SK-N-SH (cell line): ENCODE measurements at regions not wholly inside any gene's neighbourhood (a gene's known extent, or its start where the extent isn't known, plus 50 kb on each side); places are given as distances from the start of the nearest gene placed in this dataset.

Experiments
- EP300 ChIP-seq, 2 experiments: IDR thresholded peaks; 2 replicates each; pipeline versions ENCODE4 v1.4.0 to v1.6.1; 2012; ENCODE audit warnings: borderline replicate concordance in 1 of 2, low read depth in 1 of 2, low read length in 1 of 2
- GABPA ChIP-seq: IDR thresholded peaks from 2 replicates; pipeline ENCODE4 v1.4.0; 2012; ENCODE audit warnings: low read depth, mild to moderate bottlenecking
- NFIC ChIP-seq: IDR thresholded peaks from 2 replicates; pipeline ENCODE4 v1.4.0; 2012; ENCODE audit warnings: borderline replicate concordance
- NRF1 ChIP-seq: IDR thresholded peaks from 2 replicates; pipeline ENCODE4 v1.6.1; 2012; ENCODE audit warnings: low read depth, mild to moderate bottlenecking, low read length
- POLR2AphosphoS5 ChIP-seq: IDR thresholded peaks from 2 replicates; pipeline ENCODE4 v1.6.1; 2012; ENCODE audit warnings: low read depth, low read length
- RFX5 ChIP-seq: IDR thresholded peaks from 2 replicates; pipeline ENCODE4 v1.6.1; 2012; ENCODE audit warnings: mild to moderate bottlenecking, improper control_type of control experiment, low read length
- SMC3 ChIP-seq: IDR thresholded peaks from 2 replicates; pipeline ENCODE4 v1.6.1; 2012; ENCODE audit warnings: low read depth, low read length, improper control_type of control experiment
- TAF1 ChIP-seq: IDR thresholded peaks from 2 replicates; pipeline ENCODE4 v1.6.1; 2012; ENCODE audit warnings: low read depth, mild to moderate bottlenecking, low read length, moderate library complexity, borderline replicate concordance
- USF2 ChIP-seq: fragments of 150-350 bp; IDR thresholded peaks from 2 replicates; pipeline ENCODE4 v1.6.1; 2017; ENCODE audit warnings: antibody characterized with exemption, low read length, low read depth, borderline replicate concordance
- YY1 ChIP-seq: IDR thresholded peaks from 2 replicates; pipeline ENCODE4 v1.4.0; 2012; ENCODE audit warnings: low read depth, mild to moderate bottlenecking
- TF ChIP-seq, protein P1 (sequence below): fragments of 200-600 bp; sonication (generic); IDR thresholded peaks from 2 replicates; pipeline ENCODE4 v1.6.1; 2017; ENCODE audit warnings: antibody characterized with exemption, mild to moderate bottlenecking, moderate library complexity
- TF ChIP-seq, protein P2 (sequence below): IDR thresholded peaks from 2 replicates; pipeline ENCODE4 v1.4.0; 2012; ENCODE audit warnings: low read depth

GRCh38 chrX:725971-726370 is 95.4 kb downstream of the SHOX start:
- TF ChIP-seq, protein P1, sequence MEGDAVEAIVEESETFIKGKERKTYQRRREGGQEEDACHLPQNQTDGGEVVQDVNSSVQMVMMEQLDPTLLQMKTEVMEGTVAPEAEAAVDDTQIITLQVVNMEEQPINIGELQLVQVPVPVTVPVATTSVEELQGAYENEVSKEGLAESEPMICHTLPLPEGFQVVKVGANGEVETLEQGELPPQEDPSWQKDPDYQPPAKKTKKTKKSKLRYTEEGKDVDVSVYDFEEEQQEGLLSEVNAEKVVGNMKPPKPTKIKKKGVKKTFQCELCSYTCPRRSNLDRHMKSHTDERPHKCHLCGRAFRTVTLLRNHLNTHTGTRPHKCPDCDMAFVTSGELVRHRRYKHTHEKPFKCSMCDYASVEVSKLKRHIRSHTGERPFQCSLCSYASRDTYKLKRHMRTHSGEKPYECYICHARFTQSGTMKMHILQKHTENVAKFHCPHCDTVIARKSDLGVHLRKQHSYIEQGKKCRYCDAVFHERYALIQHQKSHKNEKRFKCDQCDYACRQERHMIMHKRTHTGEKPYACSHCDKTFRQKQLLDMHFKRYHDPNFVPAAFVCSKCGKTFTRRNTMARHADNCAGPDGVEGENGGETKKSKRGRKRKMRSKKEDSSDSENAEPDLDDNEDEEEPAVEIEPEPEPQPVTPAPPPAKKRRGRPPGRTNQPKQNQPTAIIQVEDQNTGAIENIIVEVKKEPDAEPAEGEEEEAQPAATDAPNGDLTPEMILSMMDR = no peak
- TF ChIP-seq YY1 = no peak
- TF ChIP-seq USF2 = no peak
- no peak for TF ChIP-seq GABPA
- TF ChIP-seq NFIC = no peak
- no peak for TF ChIP-seq POLR2AphosphoS5
- no peak for TF ChIP-seq EP300 (IDR thresholded peaks at IDR 0.05; ENCODE audit: borderline replicate concordance in 1 of 2, low read depth in 1 of 2, low read length in 1 of 2)
- TF ChIP-seq, protein P2, sequence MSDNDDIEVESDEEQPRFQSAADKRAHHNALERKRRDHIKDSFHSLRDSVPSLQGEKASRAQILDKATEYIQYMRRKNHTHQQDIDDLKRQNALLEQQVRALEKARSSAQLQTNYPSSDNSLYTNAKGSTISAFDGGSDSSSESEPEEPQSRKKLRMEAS = no peak
- no peak for TF ChIP-seq TAF1
- no peak for TF ChIP-seq RFX5
- no peak for TF ChIP-seq SMC3
- TF ChIP-seq NRF1 = no peak
